ENCODE measurements at regions not wholly inside any gene's neighbourhood (a gene's known extent, or its start where the extent isn't known, plus 50 kb on each side); places are given as distances from the start of the nearest gene placed in this dataset.

- TF ChIP-seq CTCF (IDR thresholded peaks at IDR 0.05; ENCODE audit: poor library complexity), result no peak
- TF ChIP-seq EZH2 (IDR thresholded peaks at IDR 0.05; ENCODE audit: borderline replicate concordance), result no peak
- no peak for TF ChIP-seq EZH2phosphoT487 (IDR thresholded peaks at IDR 0.05; ENCODE audit: low read depth, severe bottlenecking, unreplicated experiment)
Measured at GRCh38 chr7:27032839-27033238, 63.0 kb downstream of the HOXA1 start.

Measured in hepatocyte (in vitro differentiated cells).